Stimulated activated CD4-positive, alpha-beta T cell treated with anti-CD3 and anti-CD28 coated beads, Interleukin-15, amount 100 ng/mL, for 48 hours (primary cell): ENCODE measurements at regions not wholly inside any gene's neighbourhood (a gene's known extent, or its start where the extent isn't known, plus 50 kb on each side); places are given as distances from the start of the nearest gene placed in this dataset.

ENCODE experiments used
- DNase-seq, 2 donors: peaks; one replicate each; pipeline ENCODE4 v3.0.0-alpha.2; 2020; ENCODE audit warnings: low read depth in 2 of 2

- no peak for DNase-seq
Measured at GRCh38 chr19:31160336-31160926, 188.8 kb downstream of the TSHZ3 start.

- DNase-seq: no peak
Measured at GRCh38 chr19:31154021-31154420, 195.2 kb downstream of the TSHZ3 start.

- DNase-seq: no peak
Measured at GRCh38 chr19:31152906-31153305, 196.3 kb downstream of the TSHZ3 start.

- no peak for DNase-seq
Measured at GRCh38 chr19:31149441-31149941, 199.7 kb downstream of the TSHZ3 start.

- DNase-seq: no peak
Measured at GRCh38 chr19:31148671-31149070, 200.6 kb downstream of the TSHZ3 start.

- no peak for DNase-seq
Measured at GRCh38 chr19:31147234-31147633, 202.0 kb downstream of the TSHZ3 start.

GRCh38 chr19:31146546-31147183, 202.6 kb downstream of the TSHZ3 start:
- no peak for DNase-seq

- DNase-seq: no peak
Measured at GRCh38 chr19:31146015-31146414, 203.2 kb downstream of the TSHZ3 start.

GRCh38 chr19:31145007-31145406, 204.2 kb downstream of the TSHZ3 start:
- DNase-seq: no peak

- DNase-seq: no peak
Measured at GRCh38 chr19:31144075-31144870, 205.0 kb downstream of the TSHZ3 start.

GRCh38 chr19:31141301-31141700, 207.9 kb downstream of the TSHZ3 start:
- DNase-seq: no peak

GRCh38 chr19:31140717-31141116, 208.5 kb downstream of the TSHZ3 start:
- DNase-seq: no peak

GRCh38 chr19:31139871-31140505, 209.2 kb downstream of the TSHZ3 start:
- no peak for DNase-seq

GRCh38 chr19:31138077-31138476, 211.2 kb downstream of the TSHZ3 start:
- no peak for DNase-seq

- no peak for DNase-seq
Measured at GRCh38 chr19:31135841-31136240, 213.4 kb downstream of the TSHZ3 start.

GRCh38 chr19:31132753-31133110, 216.5 kb downstream of the TSHZ3 start:
- no peak for DNase-seq

- DNase-seq: no peak
Measured at GRCh38 chr19:31128291-31128690, 220.9 kb downstream of the TSHZ3 start.

- DNase-seq: no peak
Measured at GRCh38 chr19:31127134-31127967, 221.9 kb downstream of the TSHZ3 start.

- no peak for DNase-seq
Measured at GRCh38 chr19:31126236-31126635, 223.0 kb downstream of the TSHZ3 start.

GRCh38 chr19:31125071-31125470, 224.2 kb downstream of the TSHZ3 start:
- no peak for DNase-seq

- no peak for DNase-seq
Measured at GRCh38 chr19:31121501-31121900, 227.7 kb downstream of the TSHZ3 start.

- no peak for DNase-seq
Measured at GRCh38 chr19:31120952-31121351, 228.3 kb downstream of the TSHZ3 start.
